SU-DHL-6 (cell line): ENCODE measurements at regions not wholly inside any gene's neighbourhood (a gene's known extent, or its start where the extent isn't known, plus 50 kb on each side); places are given as distances from the start of the nearest gene placed in this dataset.
"Not testable (repeated sequence)": the region's sequence is repeated elsewhere in the genome, so short reads cannot be mapped to it uniquely, and the experiment has no call there.

Experiments
- H2AFZ ChIP-seq: fragments of 200-600 bp; sonication (generic); 2 replicates; pipeline ENCODE4 v1.6.1; 2014; ENCODE audit warnings: low read depth, mild to moderate bottlenecking, moderate library complexity, mixed read lengths, antibody characterized with exemption, low read length; ENCODE audit not compliant: severe bottlenecking
- H3F3A ChIP-seq: fragments of 200-600 bp; shearing (Covaris generic); 2 replicates; pipeline ENCODE4 v1.6.0; 2016; ENCODE audit warnings: antibody characterized with exemption, mild to moderate bottlenecking; ENCODE audit not compliant: insufficient read depth
- H3K27ac ChIP-seq: fragments of 200-600 bp; sonication (generic); 2 replicates; pipeline ENCODE4 v1.5.1; 2016; ENCODE audit warnings: low read depth, mild to moderate bottlenecking, low read length, moderate library complexity, mixed read lengths
- H3K27me3 ChIP-seq: fragments of 200-600 bp; sonication (generic), shearing (Covaris generic); 2 replicates; pipeline ENCODE4 v1.6.0; 2014; ENCODE audit warnings: mild to moderate bottlenecking, low read length
- H3K36me3 ChIP-seq: fragments of 200-600 bp; sonication (generic); 2 replicates; pipeline ENCODE4 v1.6.1; 2014; ENCODE audit warnings: mild to moderate bottlenecking, low read length, mixed read lengths
- H3K4me2 ChIP-seq: fragments of 300-600, 200-600 bp; shearing (Covaris generic), sonication (generic); 2 replicates; pipeline ENCODE4 v1.6.0; 2014; ENCODE audit warnings: low read length, low read depth, mild to moderate bottlenecking; ENCODE audit not compliant: poor library complexity, severe bottlenecking
- H3K4me3 ChIP-seq: fragments of 200-600 bp; sonication (generic); 2 replicates; pipeline ENCODE4 v1.5.1; 2014; ENCODE audit warnings: antibody characterized with exemption, low read length, mild to moderate bottlenecking, mixed read lengths; ENCODE audit not compliant: insufficient read depth, poor library complexity, severe bottlenecking
- H3K79me2 ChIP-seq: fragments of 200-600 bp; sonication (generic); 2 replicates; pipeline ENCODE4 v1.6.1; 2014; ENCODE audit warnings: mild to moderate bottlenecking, low read length, moderate library complexity; ENCODE audit not compliant: insufficient read depth
- H3K9ac ChIP-seq: fragments of 200-600 bp; sonication (generic); 2 replicates; pipeline ENCODE4 v1.7.0; 2014; ENCODE audit warnings: mild to moderate bottlenecking, low read length
- H3K9me2 ChIP-seq: fragments of 200-600 bp; sonication (generic); replicated peaks from 2 replicates; pipeline ENCODE4 v1.6.1; 2014; ENCODE audit warnings: low read length; ENCODE audit not compliant: insufficient read depth
- H3K9me3 ChIP-seq: fragments of 200-600 bp; sonication (generic); 2 replicates; pipeline ENCODE4 v1.6.1; 2014; ENCODE audit warnings: low read length, mixed read lengths; ENCODE audit not compliant: insufficient read depth
- H4K20me1 ChIP-seq: fragments of 200-600 bp; sonication (generic); 2 replicates; pipeline ENCODE4 v1.6.1; 2014; ENCODE audit warnings: low read depth, mild to moderate bottlenecking, antibody characterized with exemption, low read length, moderate library complexity, mixed read lengths
- CTCF ChIP-seq: fragments of 200-600 bp; sonication (generic); IDR thresholded peaks from one replicate; pipeline ENCODE4 v1.5.1; 2017; ENCODE audit warnings: antibody characterized with exemption, mild to moderate bottlenecking, low read length, moderate library complexity; ENCODE audit not compliant: insufficient read depth, poor library complexity, severe bottlenecking

GRCh38 chr3:198155771-198156170 lies 195.8 kb downstream of the LMLN start:
- H3F3A ChIP-seq, H4K20me1 ChIP-seq, H3K4me2 ChIP-seq, H3K27me3 ChIP-seq, H3K27ac ChIP-seq, H3K36me3 ChIP-seq, H3K79me2 ChIP-seq, H3K9ac ChIP-seq, H2AFZ ChIP-seq, H3K9me2 ChIP-seq, H3K4me3 ChIP-seq, H3K9me3 ChIP-seq: not testable (repeated sequence)

GRCh38 chr3:198157231-198157868 lies 197.3 kb downstream of the LMLN start:
- H3K27ac ChIP-seq, H3K9me2 ChIP-seq, H3K4me2 ChIP-seq, H3K79me2 ChIP-seq, H3K27me3 ChIP-seq, H3K36me3 ChIP-seq, H3K9me3 ChIP-seq, H3K4me3 ChIP-seq, H4K20me1 ChIP-seq, H3F3A ChIP-seq, H2AFZ ChIP-seq, H3K9ac ChIP-seq: not testable (repeated sequence)

GRCh38 chr3:198158007-198158406 lies 198.0 kb downstream of the LMLN start:
- H4K20me1 ChIP-seq, H3K27ac ChIP-seq, H2AFZ ChIP-seq, H3K9me2 ChIP-seq, H3K36me3 ChIP-seq, H3K9me3 ChIP-seq, H3K79me2 ChIP-seq, H3K4me3 ChIP-seq, H3K4me2 ChIP-seq, H3K27me3 ChIP-seq, H3F3A ChIP-seq, H3K9ac ChIP-seq: not testable (repeated sequence)

GRCh38 chr3:198167339-198168039 lies 207.5 kb downstream of the LMLN start:
- H3K9ac ChIP-seq, H3K4me2 ChIP-seq, H3K9me2 ChIP-seq, H3K27me3 ChIP-seq, H2AFZ ChIP-seq, H3K36me3 ChIP-seq, H4K20me1 ChIP-seq, H3K79me2 ChIP-seq, H3K27ac ChIP-seq, H3K9me3 ChIP-seq, H3F3A ChIP-seq, H3K4me3 ChIP-seq: not testable (repeated sequence)
- TF ChIP-seq CTCF, result peak; percentile 46

GRCh38 chr3:198170781-198171180 lies 210.8 kb downstream of the LMLN start:
- not testable (repeated sequence) for H4K20me1 ChIP-seq, H3K27me3 ChIP-seq, H2AFZ ChIP-seq, H3K36me3 ChIP-seq, H3F3A ChIP-seq, H3K4me3 ChIP-seq, H3K9ac ChIP-seq, H3K9me2 ChIP-seq, H3K9me3 ChIP-seq, H3K27ac ChIP-seq, H3K4me2 ChIP-seq, H3K79me2 ChIP-seq

GRCh38 chr3:198173080-198173479 lies 213.1 kb downstream of the LMLN start:
- not testable (repeated sequence) for H4K20me1 ChIP-seq, H3K36me3 ChIP-seq, H3F3A ChIP-seq, H3K27me3 ChIP-seq, H3K9ac ChIP-seq, H3K27ac ChIP-seq, H3K4me3 ChIP-seq, H3K4me2 ChIP-seq, H3K79me2 ChIP-seq, H3K9me2 ChIP-seq, H3K9me3 ChIP-seq, H2AFZ ChIP-seq

- not testable (repeated sequence) for H3K27ac ChIP-seq, H3K36me3 ChIP-seq, H3K79me2 ChIP-seq, H3K9me3 ChIP-seq, H3K9ac ChIP-seq, H3F3A ChIP-seq, H3K4me3 ChIP-seq, H3K27me3 ChIP-seq, H2AFZ ChIP-seq, H4K20me1 ChIP-seq, H3K9me2 ChIP-seq, H3K4me2 ChIP-seq
These were observed 214.0 kb downstream of the LMLN start for GRCh38 chr3:198173929-198174574.
